HCT116 (cell line): ENCODE measurements at regions not wholly inside any gene's neighbourhood (a gene's known extent, or its start where the extent isn't known, plus 50 kb on each side); places are given as distances from the start of the nearest gene placed in this dataset.

Experiments
- ATAC-seq: fragments of 200-7000 bp; cut with Tn5 transposase; 2 replicates; pipeline ENCODE4 v1.9.1; 2020; ENCODE audit warnings: mild to moderate bottlenecking, moderate library complexity
- BruUV-seq: library from RNA; stranded (reverse); fragments of 400-500 nt; replicated peaks from 2 replicates; lab custom pipeline; 2021; lab: Mats Ljungman, UMichigan
- CTCF ChIA-PET: fragments of 300-600 bp; sonication (Branson Sonifier 250); formaldehyde crosslinking; loops from one replicate; lab custom pipeline; 2021; ENCODE audit warnings: antibody characterized with exemption; lab: Charles Lee
- POLR2A ChIA-PET: fragments of 300-600, 350-600 bp; sonication (Branson Sonifier 250); formaldehyde crosslinking; loops from one replicate; lab custom pipeline; 2021; ENCODE audit warnings: antibody characterized with exemption; lab: Charles Lee
- RAD21 ChIA-PET, 2 experiments: fragments of 300-600 bp; sonication (Branson Sonifier 250); formaldehyde crosslinking; loops; one replicate each; lab custom pipeline; 2023; ENCODE audit warnings: low total read pairs in 2 of 2; ENCODE audit not compliant: uncharacterized antibody in 2 of 2, unreplicated experiment in 2 of 2, low non-redundant PET in 1 of 2; lab: Charles Lee
- DNase-seq: peaks from one replicate; pipeline ENCODE4 v3.0.0-alpha.2; 2010; ENCODE audit warnings: low read depth, low spot score
- H2AFZ ChIP-seq: fragments of 200-600 bp; shearing (Covaris generic), sonication (generic); 2 replicates; pipeline ENCODE4 v1.6.1; 2017; ENCODE audit warnings: low read depth, mixed run types, mixed read lengths, antibody characterized with exemption, low read length; ENCODE audit not compliant: poor library complexity, severe bottlenecking
- H3K27ac ChIP-seq: 2 replicates; pipeline ENCODE4 v1.5.1; 2012; ENCODE audit warnings: low read depth, low read length
- H3K27me3 ChIP-seq: fragments of 200-600 bp; sonication (generic); 2 replicates; pipeline ENCODE4 v1.6.1; 2016; ENCODE audit warnings: mixed run types, low read length, mixed read lengths; ENCODE audit not compliant: insufficient read depth
- H3K36me3 ChIP-seq, 2 experiments: fragments of 200-500 bp in 1 of 2; fragments of 200-600 bp in 1 of 2; sonication (Bioruptor generic) in 1 of 2; sonication (generic) in 1 of 2; 2 replicates each; pipeline versions ENCODE4 v1.5.1 to v1.6.1; 2014 to 2016; ENCODE audit warnings: low read length in 2 of 2, inconsistent platforms in 1 of 2, mixed read lengths in 1 of 2, mixed run types in 1 of 2; ENCODE audit not compliant: insufficient read depth in 2 of 2, control insufficient read depth in 1 of 2
- H3K4me1 ChIP-seq, 2 experiments: fragments of 200-600 bp in 1 of 2; sonication (generic) in 1 of 2; 2 replicates each; pipeline versions ENCODE4 v1.5.1 to v1.6.1; 2012 to 2017; ENCODE audit warnings: low read length in 2 of 2, inconsistent platforms in 1 of 2, mild to moderate bottlenecking in 1 of 2, mixed read lengths in 1 of 2, mixed run types in 1 of 2, moderate library complexity in 1 of 2; ENCODE audit not compliant: insufficient read depth in 2 of 2, control insufficient read depth in 1 of 2
- H3K4me2 ChIP-seq: fragments of 200-600 bp; sonication (generic); 2 replicates; pipeline ENCODE4 v1.6.1; 2017; ENCODE audit warnings: mixed run types, low read length, mixed read lengths
- H3K4me3 ChIP-seq, 2 experiments: fragments of 200-600 bp in 1 of 2; sonication (generic) in 1 of 2; replicated peaks in 1 of 2; 2 replicates each; pipeline ENCODE4 v1.5.1; 2011 to 2016; ENCODE audit warnings: low read length in 2 of 2, control low read depth in 1 of 2, low read depth in 1 of 2, mild to moderate bottlenecking in 1 of 2, mixed read lengths in 1 of 2, mixed run types in 1 of 2
- H3K79me2 ChIP-seq: fragments of 200-600 bp; sonication (generic); 2 replicates; pipeline ENCODE4 v1.6.1; 2017; ENCODE audit warnings: mild to moderate bottlenecking, mixed run types, low read length, moderate library complexity, mixed read lengths; ENCODE audit not compliant: insufficient read depth
- H3K9ac ChIP-seq: fragments of 200-600 bp; sonication (generic); 2 replicates; pipeline ENCODE4 v1.6.1; 2016; ENCODE audit warnings: low read length, mixed read lengths
- H3K9me2 ChIP-seq: fragments of 200-600 bp; sonication (generic), shearing (Covaris generic); 2 replicates; pipeline ENCODE4 v1.6.1; 2017; ENCODE audit warnings: mixed run types, mild to moderate bottlenecking, moderate library complexity; ENCODE audit not compliant: insufficient read depth
- H3K9me3 ChIP-seq, 2 experiments: fragments of 200-500 bp in 1 of 2; fragments of 200-600 bp in 1 of 2; sonication (Bioruptor generic) in 1 of 2; sonication (generic) in 1 of 2; 2 replicates each; pipeline ENCODE4 v1.6.1; 2014 to 2017; ENCODE audit warnings: low read length in 2 of 2, mixed read lengths in 2 of 2, inconsistent platforms in 1 of 2, low read depth in 1 of 2, mild to moderate bottlenecking in 1 of 2, mixed run types in 1 of 2, moderate library complexity in 1 of 2; ENCODE audit not compliant: control insufficient read depth in 1 of 2, insufficient read depth in 1 of 2
- H4K20me1 ChIP-seq: fragments of 200-600 bp; sonication (generic), shearing (Covaris generic); 2 replicates; pipeline ENCODE4 v1.6.1; 2017; ENCODE audit warnings: mixed run types, mild to moderate bottlenecking, moderate library complexity; ENCODE audit not compliant: insufficient read depth
- CEBPB ChIP-seq: IDR thresholded peaks from 2 replicates; pipeline ENCODE4 v1.6.1; 2012; ENCODE audit warnings: low read depth
- CTCF ChIP-seq, 3 experiments: fragments of 200-600 bp in 1 of 3; sonication (generic) in 1 of 3; IDR thresholded peaks in 2 of 3; conservative IDR thresholded peaks in 1 of 3; 2 replicates each; pipeline ENCODE4 v1.5.1; 2012 to 2017; ENCODE audit warnings: low read depth in 2 of 3, low read length in 2 of 3, antibody characterized with exemption in 1 of 3, borderline replicate concordance in 1 of 3, control low read depth in 1 of 3, mild to moderate bottlenecking in 1 of 3, mixed read lengths in 1 of 3, mixed run types in 1 of 3, moderate library complexity in 1 of 3; ENCODE audit not compliant: insufficient read depth in 1 of 3
- EZH2phosphoT487 ChIP-seq: fragments of 200-600 bp; IDR thresholded peaks from 2 replicates; pipeline ENCODE4 v1.6.1; 2018; ENCODE audit warnings: antibody characterized with exemption, borderline replicate concordance
- FOSL1 ChIP-seq: IDR thresholded peaks from 2 replicates; pipeline ENCODE4 v1.6.1; 2012; ENCODE audit warnings: low read depth
- JUND ChIP-seq: IDR thresholded peaks from 2 replicates; pipeline ENCODE4 v1.6.1; 2012
- MAX ChIP-seq: IDR thresholded peaks from 2 replicates; pipeline ENCODE4 v1.6.1; 2012
- POLR2A ChIP-seq: IDR thresholded peaks from 2 replicates; pipeline ENCODE4 v1.7.0; 2011; ENCODE audit warnings: borderline replicate concordance; ENCODE audit not compliant: insufficient read depth, insufficient read length; ENCODE audit errors: extremely low read depth
- POLR2AphosphoS5 ChIP-seq: IDR thresholded peaks from 2 replicates; pipeline ENCODE4 v1.6.1; 2011; ENCODE audit warnings: mild to moderate bottlenecking, low read depth, low read length, moderate library complexity
- RAD21 ChIP-seq: IDR thresholded peaks from 2 replicates; pipeline ENCODE4 v1.6.1; 2012; ENCODE audit warnings: low read depth, mild to moderate bottlenecking
- SIN3A ChIP-seq: IDR thresholded peaks from 2 replicates; pipeline ENCODE4 v1.6.1; 2012; ENCODE audit warnings: low read depth
- SRF ChIP-seq: IDR thresholded peaks from 2 replicates; pipeline ENCODE4 v1.6.1; 2012; ENCODE audit warnings: low read depth
- TCF7L2 ChIP-seq: IDR thresholded peaks from 2 replicates; pipeline ENCODE4 v1.7.0; 2011; ENCODE audit warnings: borderline replicate concordance, inconsistent platforms; ENCODE audit not compliant: insufficient read depth, insufficient read length; ENCODE audit errors: extremely low read depth
- YY1 ChIP-seq: IDR thresholded peaks from 2 replicates; pipeline ENCODE4 v1.6.1; 2011; ENCODE audit warnings: low read length, low read depth, moderate library complexity, mild to moderate bottlenecking; ENCODE audit not compliant: insufficient replicate concordance; ENCODE audit errors: extremely low read depth
- ZBTB33 ChIP-seq: IDR thresholded peaks from 2 replicates; pipeline ENCODE4 v1.6.1; 2011; ENCODE audit warnings: mild to moderate bottlenecking, low read length, moderate library complexity; ENCODE audit not compliant: insufficient replicate concordance; ENCODE audit errors: extremely low read depth
- ZFX ChIP-seq: fragments of 450-650 bp; IDR thresholded peaks from 2 replicates; pipeline ENCODE4 v1.6.1; 2017
- intact Hi-C: fragments of 100-400 bp; cut with micrococcal nuclease; formaldehyde crosslinking; loops from 2 replicates; pipeline ENCODE4 v1.10.0; 2022

- BruUV-seq = no TSS peak
- Histone ChIP-seq H3K27ac (no peak overlapping the region), H3K4me2 (no peak overlapping the region), H3K27me3 (no peaks in the 10 kb centered on the region), H3K9me3 (peaks cover 6 to 23% of the 10 kb centered on the region in 2 experiments; a peak in 2 of 4 replicates), H3K9me2 (no peaks in the 10 kb centered on the region), H3K4me1 (no peaks in the 10 kb centered on the region), H3K79me2 (no peaks in the 10 kb centered on the region), H3K4me3 (no peak overlapping the region), H3K36me3 (no peaks in the 10 kb centered on the region), H4K20me1 (no peaks in the 10 kb centered on the region; the same call in 1 of the 2 replicates), H3K9ac (no peak overlapping the region), H2AFZ (no peak overlapping the region)
- DNase-seq (no peak), ATAC-seq (no peak)
- ChIA-PET CTCF (no interaction called here), POLR2A (no interaction called here), RAD21 (no interaction called here)
- intact Hi-C loops = no loop called here
- TF ChIP-seq SIN3A (no peak), CEBPB (no peak), CTCF (IDR thresholded peaks at IDR 0.05 in 2 of 3, conservative IDR thresholded peaks at IDR 0.05 in 1 of 3; ENCODE audit: borderline replicate concordance in 1 of 3, insufficient read depth in 1 of 3, low read depth in 2 of 3, low read length in 2 of 3) (no peak), RAD21 (no peak), JUND (no peak), FOSL1 (no peak), POLR2AphosphoS5 (no peak), TCF7L2 (no peak), SRF (no peak), ZFX (no peak), EZH2phosphoT487 (no peak), POLR2A (no peak), YY1 (no peak), ZBTB33 (no peak), MAX (no peak)
Observed at GRCh38 chr16:61370564-61370963, 665.7 kb downstream of the CDH8 start.
